Activated CD4-positive, alpha-beta T cell treated with anti-CD3 and anti-CD28 coated beads for 4 hours (primary cell): ENCODE measurements at regions not wholly inside any gene's neighbourhood (a gene's known extent, or its start where the extent isn't known, plus 50 kb on each side); places are given as distances from the start of the nearest gene placed in this dataset.
"Not testable (repeated sequence)": the region's sequence is repeated elsewhere in the genome, so short reads cannot be mapped to it uniquely, and the experiment has no call there.

ENCODE experiments used
- DNase-seq, 2 donors: peaks; one replicate each; pipeline ENCODE4 v3.0.0-alpha.2; 2020

DNA sequence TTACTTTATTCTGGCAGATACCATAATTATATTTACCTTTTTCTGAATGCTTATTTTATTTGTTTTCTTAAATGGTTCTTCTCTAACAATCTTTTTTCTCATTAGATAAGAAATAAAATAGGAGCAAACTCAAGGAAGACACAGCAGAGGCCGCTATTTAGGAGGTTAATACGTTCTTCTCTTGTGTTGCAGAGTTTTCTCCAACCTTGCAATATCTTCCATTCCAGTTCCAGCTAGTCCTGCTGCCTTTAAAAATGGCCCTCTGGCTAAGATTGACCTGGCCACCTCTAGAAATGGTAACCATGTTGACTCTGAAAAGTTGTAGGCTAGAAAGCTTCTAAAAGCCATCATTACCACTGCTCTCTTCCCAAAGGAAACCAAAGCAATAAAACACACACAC is 718.8 kb downstream of the MAT2B start:
- DNase-seq = no peak

DNA sequence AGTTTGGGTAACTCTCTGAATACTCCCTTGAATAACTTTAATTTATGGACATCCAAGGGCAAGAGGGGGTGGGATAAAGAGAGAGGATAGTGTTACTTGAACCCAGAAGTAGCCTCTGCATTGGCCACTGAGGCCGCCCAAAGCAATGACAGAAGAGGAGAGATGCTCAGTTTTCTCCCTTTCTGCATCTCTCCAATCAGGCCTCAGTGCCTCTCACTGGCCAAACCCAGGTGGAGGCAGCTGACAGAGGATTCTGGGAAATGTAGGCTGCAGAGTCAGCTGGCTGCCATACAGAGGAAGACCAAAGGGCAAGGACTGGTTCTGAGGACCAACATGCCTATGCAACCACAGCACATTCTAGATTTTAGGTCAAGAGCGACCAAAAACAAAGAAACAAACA is 719.4 kb downstream of the MAT2B start:
- no peak for DNase-seq

DNA sequence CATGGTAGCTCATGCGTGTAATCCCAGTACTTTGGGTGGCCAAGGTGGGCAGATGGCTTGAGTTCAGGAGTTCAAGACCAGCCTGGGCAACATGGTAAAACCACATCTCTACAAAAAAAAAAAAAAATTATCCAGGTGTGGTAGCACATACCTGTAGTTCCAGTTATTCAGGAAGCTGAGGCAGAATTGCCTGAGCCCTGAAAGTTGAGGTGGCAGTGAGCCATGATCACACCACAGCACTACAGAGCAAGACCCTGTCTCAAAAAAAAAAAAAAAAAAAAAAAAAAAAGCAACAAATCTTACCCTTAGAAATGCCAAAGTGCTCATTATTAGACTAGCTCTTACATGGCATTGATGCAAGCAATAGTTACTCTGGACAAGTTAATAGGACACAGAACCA is 724.9 kb downstream of the MAT2B start:
- no peak for DNase-seq

DNA sequence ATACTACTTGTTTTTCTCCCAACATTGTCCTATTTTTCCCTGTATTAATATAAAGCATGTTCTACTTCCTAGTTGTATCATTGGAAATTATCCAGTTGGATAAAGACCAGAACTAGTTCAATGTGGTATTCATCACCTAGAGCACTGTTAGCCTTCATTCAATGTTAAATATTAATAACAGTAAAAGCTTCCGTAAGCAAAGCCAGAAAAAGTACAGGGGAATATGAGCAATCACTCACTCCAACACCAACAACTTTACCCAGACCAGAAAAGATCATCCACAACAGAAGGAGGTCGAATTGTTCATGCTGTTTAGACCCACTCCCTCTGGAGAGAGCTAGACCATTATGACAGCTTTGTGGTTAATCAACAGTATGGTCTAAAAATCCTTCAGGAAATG is 728.4 kb downstream of the MAT2B start:
- DNase-seq = no peak

DNA sequence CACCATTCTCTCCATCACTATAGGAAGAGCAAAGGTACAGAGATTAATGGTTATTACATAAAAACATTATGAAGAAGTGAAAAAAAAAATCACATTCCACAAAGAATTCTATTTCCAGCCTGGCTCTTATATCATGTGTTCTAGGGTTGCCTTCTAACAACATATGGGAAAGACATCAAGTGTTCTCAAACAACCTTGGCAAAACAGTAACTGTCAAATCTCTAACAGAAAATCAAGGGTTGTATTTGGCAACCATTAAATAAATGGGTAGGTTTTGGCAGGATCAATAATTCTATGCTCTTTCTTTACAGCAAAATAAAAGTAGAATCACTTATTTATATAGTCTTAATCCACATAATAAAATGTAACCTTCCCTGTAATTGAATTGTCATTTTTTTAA is 728.9 kb downstream of the MAT2B start:
- DNase-seq = no peak

DNA sequence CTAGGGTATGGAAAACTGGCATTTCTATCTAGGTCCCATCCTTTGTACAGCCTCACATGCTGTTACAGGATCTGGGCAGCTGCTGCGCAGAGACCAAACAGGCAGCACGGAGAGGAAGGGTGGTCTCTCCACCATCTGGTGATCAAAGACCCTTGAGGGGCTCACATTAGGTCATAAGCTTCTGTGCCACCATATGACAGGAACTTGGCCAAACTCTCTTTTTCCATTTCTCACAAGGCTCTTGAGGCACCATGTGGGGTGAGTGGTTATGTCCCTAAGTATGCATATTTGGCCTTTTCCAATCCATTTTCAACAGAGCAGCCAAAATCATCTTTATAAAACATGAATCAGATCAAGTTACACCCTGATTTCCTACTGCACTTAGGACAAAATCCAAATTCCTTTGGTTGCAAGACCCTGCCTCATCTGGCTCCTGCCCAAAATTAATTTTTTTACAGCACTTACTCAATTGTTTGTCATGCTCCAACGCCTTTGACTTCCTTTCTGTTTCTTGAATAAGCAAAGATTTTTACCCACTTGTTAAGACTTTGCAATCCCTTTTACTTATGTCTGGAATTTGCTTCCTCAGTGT is 730.0 kb downstream of the MAT2B start:
- DNase-seq = no peak

DNA sequence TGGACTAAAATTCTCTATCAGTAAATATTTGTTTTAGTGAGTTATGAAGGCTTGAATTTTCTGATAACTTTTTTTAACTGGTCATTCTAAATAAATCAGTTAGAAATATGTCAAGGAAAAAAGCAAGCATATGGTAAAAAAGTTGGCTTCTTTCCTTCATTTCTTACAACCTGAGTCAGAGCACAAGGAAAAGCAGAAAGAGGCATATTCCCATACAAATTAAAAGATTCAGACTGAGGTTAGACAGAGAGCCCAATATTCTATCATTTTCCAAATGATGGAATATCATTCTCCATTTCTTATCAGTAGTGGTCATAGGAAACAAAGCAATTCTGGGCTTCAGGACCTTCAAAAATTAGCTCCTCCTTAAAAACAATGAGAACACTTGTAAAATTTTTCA is 732.1 kb downstream of the MAT2B start:
- no peak for DNase-seq

DNA sequence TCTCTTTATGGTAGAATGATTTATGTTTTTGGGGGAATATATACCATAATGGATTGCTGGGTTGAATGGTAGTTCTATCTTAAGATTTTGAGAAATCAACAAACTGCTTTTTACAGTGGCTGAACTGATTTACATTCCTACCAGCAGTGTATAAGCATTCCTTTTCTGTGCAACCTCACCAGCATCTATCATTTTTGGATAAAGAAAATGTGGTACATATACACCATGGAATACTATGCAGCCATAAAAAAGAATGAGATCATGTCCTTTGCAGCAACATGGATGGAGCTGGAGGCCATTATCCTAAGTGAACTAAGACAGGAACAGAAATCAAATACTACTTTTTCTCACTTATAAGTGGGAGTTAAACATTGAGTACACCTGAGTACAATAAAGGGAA is 746.4 kb downstream of the MAT2B start:
- DNase-seq = not testable (repeated sequence)

DNA sequence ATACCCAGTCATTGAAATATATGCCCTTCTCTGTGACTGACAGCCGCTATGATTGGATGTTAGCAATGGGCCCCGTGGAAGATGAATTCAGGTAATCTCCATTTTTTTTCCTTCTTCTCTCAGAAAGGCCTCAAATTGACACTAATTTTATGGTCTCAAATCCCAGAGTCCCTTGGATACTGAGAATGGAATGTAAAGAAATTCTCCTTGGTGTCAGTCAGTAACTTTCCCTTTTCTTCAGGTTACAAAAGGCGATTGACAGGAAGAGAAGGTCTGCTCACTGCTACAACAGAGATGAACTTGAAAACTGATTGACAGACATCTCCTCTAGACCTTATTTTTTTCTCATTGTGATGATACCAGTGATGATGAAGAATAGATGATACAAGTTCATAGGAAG is 748.3 kb downstream of the MAT2B start:
- DNase-seq = no peak

DNA sequence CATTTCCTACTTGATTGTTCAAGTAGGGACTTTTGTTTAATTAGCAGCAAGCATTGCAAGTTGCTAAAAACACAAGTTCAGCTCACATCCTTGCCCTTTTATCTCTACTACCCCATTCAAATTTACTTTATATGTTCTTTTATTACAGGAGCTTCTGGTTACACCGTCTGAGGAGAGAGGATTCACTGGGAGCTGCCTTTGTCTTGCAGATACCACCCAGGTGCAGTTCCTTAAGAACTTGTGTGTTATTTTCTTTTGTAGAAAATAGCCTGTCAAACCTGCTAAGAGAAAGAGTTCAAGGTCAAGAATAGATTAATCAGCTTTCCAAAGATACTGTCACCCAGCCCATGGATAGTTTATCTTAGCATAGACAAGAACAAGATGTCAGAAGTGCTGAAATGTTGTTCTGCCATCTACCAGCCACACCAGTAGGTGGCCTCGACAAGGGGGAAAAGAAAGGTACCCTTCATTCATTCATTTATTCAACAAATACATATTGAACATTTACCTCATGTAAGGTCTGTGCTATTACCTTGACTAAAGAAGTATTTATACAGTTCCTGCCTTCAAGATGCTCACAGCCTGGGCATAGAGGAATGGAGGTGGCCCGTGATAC is 750.3 kb downstream of the MAT2B start:
- DNase-seq = no peak

DNA sequence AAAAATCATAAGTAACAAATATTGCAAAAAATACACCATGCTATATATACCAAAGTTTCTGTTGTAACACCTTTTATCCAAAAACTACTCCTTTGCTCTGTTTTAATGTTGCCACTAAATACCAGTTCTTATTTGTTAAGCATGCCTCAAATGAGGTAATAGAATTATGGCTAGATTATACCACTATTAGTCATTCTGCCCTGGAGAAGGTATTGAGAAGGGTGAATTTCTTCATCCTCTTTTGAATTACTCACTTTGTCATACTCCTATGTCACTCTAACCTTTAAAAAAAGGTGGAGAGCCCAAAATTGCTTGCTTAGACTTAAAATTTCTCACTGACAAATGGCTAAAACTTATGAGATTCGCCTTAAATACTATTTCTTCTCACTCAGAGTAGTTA is 750.9 kb downstream of the MAT2B start:
- no peak for DNase-seq

DNA sequence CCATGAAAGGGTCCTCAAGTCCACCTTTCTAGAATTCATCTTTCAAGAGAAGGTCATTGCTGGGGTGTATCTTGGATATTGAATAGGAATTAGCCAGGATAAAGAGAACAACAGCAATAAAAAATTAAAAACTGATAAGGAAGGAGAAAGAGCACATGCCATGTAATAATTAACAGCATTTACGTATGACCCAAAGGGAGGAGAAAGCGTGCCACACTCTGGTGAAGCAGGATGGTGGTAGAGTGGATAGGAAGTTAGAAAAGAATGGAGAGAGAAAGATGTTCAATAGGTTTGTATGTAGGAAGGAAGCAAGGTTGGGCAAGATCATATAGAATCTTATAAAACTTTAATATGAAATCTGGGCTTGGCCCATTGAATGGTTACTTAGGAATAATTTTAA is 751.5 kb downstream of the MAT2B start:
- DNase-seq = no peak

DNA sequence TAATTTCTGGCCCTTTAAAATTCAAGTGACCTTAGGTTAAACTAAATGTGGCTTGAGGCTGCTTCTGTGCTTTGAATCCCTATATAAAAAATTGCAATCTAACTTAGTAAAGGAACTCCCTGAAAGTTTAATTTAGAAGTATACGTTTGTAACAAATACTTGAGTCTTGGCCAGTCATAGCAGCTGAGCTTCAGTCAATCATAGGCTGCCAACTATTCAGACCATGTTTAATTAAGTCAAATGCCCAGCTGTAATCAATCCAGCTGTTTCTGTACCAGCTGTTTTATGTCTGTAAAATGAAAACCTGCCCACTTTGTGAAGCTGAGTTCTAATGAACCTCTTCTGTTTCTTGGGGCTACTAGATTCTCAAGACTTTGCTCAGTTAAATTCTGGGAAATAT is 760.1 kb downstream of the MAT2B start:
- no peak for DNase-seq

DNA sequence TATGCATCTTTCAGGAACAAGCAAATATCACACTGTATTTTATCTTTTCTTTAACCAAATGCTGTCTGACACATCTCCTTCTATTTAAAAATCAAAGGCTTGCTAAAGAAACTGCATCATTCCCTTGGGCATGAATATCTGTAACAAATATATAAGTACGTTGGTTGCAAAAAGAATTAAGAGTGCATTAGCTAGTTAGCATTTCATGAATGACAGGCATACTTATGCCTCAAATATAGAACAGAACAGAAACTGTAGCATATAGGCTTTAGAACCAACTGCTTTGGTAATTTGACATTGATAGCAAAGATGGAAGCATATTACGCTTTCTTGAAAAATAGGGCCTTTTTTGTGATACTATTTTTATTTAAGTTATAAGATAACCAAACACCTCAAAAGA is 761.2 kb downstream of the MAT2B start:
- DNase-seq = no peak

DNA sequence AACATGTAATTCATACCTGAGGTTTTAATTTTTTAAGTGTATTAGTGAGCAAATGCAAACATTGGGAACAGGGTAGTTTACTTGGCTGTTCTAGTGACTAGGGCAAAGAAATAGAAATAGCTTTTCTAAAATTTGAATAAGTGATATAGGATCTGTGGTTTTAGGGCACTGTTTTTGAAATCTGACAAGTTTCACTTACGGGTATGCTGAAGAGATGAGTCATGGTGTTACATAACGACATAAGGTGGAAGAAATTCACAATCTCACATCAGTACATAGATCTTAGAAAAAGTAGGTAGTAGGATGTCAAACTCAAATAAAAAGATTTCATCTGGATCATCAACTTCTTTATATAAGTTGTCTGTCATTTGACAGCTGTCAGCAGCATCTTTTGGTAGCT is 772.3 kb downstream of the MAT2B start:
- DNase-seq = no peak

DNA sequence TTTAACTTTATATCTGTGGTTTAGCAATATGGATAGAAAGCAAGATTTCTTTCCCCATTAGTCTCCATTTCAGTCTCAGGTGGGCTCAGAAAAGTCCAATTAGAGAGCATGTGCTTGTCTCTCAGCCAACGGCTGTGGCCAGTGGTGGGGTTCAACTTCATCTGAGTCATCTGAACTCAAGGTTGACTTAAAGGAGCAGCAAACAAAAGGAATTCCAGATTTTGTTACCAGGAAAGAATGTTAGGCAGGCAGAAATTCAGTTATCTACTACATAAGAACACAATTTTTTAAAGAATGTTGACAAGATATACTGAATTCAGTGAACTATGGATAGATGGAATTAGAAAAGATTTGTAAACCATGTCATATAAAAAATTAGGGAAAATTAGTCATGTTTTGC is 784.1 kb downstream of the MAT2B start:
- DNase-seq = no peak

DNA sequence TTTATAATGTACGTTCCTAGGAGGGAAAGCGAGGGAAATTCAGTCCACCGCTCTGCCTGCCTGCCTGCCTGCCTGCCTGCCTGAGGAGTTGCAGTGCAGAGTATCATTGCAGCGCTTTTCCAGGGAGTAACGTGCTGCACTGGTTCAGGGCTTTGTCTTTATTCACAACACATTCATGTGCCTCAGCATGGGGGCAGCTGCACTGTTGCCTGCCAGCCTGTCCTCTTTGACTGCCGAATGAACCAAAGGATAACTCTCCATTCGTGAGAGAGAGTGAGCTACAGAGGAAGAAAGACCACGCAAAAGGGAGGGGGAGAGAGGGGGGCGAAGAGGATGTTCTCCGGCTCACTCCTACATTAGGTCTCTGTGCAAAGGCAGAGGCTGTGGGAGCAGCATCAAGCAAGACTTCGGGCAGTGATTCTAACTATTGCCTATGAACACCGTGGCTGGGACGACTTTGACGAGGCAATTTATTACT is 791.2 kb downstream of the MAT2B start:
- no peak for DNase-seq

DNA sequence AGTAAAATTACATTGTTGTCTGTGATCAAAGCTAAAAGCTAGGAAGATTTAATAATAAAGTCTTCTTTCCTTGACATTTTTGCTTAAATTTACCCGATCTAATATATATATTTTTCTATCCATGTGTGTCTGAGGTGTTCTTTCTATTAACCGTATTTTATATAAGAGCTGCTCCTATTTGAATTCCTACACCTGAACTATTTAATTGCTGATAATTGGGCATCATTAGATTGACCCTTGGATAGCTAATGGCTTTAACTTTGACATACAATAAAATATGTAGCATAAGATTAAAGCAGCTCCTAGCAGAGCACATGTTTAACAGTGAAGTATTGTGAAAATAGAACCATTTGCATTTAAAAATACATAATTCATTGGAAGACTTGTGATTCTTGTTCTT is 792.7 kb downstream of the MAT2B start:
- no peak for DNase-seq

DNA sequence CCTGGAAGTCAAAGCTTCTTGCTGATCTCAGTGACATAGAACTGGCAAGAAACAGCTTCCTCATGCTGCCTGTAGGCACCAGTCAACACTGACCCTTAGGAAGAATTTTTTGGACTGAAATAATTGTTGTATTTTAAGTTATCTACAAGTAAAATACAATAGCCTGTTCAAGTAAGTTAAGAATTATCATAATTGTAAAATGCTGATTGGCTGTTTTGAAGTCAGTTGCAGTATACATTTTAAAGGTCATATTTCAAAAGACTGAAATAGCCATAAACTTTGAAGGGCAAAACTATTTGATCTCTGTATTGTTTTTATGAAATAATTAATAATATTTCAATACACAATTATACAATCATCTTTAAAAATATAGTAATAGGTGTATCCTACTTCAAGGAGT is 794.9 kb downstream of the MAT2B start:
- no peak for DNase-seq

DNA sequence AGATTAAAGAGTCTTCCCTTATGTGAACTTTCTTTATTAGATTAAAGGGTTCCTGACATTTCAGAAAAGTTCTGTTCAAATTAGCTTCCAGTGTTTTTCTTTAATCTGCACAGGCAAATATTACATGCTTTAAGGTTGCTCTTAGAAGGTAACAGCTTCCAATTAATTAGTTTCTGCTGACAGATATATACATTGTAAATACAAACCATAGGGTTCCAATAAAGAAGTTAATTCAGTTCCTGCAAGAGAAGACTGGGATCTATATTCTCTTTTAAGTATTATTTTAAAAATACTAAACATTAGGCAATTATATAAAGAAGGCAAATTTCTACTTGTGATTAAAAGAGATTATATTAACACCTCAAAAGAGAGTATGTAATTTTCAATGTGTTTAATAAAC is 795.7 kb downstream of the MAT2B start:
- DNase-seq = no peak

DNA sequence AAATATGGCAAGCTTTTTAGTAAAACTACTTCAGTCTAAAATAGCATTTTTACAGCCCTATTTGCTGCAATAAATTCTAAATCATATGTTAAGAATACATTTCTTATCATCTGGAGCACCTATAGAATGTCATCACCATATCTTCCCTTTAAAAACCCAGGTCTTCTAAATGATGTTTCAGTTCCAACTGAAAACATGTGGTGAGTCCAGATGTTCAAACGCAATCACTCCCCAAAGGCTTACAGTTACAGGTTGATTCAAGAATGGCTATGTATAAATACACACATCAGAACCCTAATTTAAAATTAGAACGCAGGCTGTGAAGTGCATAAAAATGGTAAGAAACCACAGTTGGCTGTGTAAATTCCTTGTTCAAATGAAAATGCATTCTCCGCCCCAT is 796.3 kb downstream of the MAT2B start:
- no peak for DNase-seq

DNA sequence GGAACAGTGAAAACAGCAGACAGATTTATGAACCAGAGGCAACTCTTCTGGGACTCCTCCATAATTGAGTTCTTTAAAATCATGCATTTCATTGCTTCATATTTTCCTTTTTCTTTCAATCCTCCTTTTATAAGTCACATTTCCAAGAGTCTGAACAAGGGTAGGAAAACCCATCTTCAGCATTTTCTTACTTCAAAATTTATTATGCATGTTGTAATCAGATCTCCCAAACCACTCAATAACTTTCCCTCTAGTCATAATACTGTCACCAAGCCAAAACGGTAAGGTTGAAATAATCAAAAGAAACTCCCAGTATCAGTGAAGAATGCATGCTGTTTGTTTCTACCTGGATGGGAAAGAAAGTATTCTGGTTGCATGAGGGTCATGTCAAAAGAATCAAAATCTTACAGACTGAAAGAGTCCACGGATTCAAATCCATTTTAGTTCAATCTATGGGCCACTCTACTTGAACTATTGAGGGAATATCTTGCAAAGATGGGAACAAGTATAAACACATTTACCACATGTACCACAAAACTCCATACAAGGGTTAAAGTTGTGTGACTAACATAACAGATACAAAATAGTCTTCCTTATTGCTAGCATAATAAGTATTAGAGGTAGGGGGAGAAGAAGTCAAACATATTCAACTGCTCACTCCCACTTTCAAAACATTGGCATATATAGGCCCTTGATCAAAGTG is 797.3 kb downstream of the MAT2B start:
- DNase-seq = no peak

DNA sequence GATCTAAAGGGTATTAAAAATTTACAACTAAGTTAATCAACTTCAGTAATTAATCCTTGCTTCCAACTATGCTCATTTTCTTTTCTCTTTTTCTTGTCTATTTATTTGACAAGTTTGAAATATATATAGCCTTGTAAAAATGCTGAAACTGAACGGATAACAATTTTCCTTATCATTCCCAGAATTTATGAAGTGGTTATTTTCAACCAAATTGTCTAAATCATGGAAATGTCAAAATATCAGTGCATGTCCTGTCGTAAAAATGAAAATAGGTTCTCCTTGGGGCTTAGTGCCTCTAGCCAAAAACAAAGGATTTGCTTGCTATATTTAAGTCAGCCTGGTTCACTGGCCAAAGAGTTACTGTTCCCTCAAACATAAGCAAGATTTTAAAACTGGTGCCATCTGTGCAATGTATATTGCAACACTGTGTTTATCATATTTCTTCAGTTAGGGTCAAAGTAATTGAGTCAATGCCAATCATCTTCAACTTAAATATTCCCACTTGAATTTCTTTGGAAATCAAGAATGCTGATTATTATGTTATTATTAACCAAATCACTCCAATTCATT is 798.3 kb downstream of the MAT2B start:
- no peak for DNase-seq

DNA sequence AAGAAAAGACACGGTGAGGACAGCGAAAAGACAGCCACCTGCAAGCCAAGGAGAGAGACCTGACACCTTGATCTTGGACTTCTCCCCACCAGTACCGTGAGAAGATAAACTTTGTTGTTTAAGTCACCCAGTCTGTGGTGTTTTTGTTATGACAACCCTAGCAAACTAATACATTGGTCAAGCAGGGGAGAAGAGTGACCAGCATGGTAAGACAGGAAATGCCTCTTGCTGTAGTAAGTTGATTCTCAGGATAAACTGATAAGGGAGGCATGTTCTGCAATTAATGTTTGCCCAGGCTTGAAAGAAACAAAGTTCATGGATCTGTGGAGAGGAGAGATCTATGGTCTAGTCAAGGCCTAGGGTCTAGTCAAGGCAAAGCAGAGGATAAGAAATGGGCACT is 801.2 kb downstream of the MAT2B start:
- no peak for DNase-seq
